Activated T-cell treated with anti-CD3 and anti-CD28 coated beads, Interleukin-2, amount 50 U/mL, for 4 hours (primary cell): ENCODE measurements at regions not wholly inside any gene's neighbourhood (a gene's known extent, or its start where the extent isn't known, plus 50 kb on each side); places are given as distances from the start of the nearest gene placed in this dataset.
A peak's percentile ranks its signal among the peaks of the same experiment; 100 is the strongest.

Source experiments
- ATAC-seq, 2 donors: fragments of 200-7000 bp; cut with Tn5 transposase; one replicate each; pipeline ENCODE4 v1.10.0; 2021
- DNase-seq: peaks from one replicate; pipeline ENCODE4 v3.0.0-alpha.2; 2020
- H3K27me3 Mint-ChIP-seq: one replicate; pipeline ENCODE4 v1.8.0; 2021; ENCODE audit warnings: low read depth, mixed read lengths
- H3K36me3 Mint-ChIP-seq: one replicate; pipeline ENCODE4 v1.8.0; 2022; ENCODE audit warnings: mixed read lengths; ENCODE audit not compliant: insufficient read depth
- H3K4me1 Mint-ChIP-seq: one replicate; pipeline ENCODE4 v1.8.0; 2021; ENCODE audit warnings: low read depth, mixed read lengths
- H3K4me3 Mint-ChIP-seq: one replicate; pipeline ENCODE4 v1.8.0; 2021; ENCODE audit warnings: mild to moderate bottlenecking, moderate library complexity, mixed read lengths
- H3K9me3 Mint-ChIP-seq: one replicate; pipeline ENCODE4 v1.8.0; 2021; ENCODE audit warnings: mixed read lengths

- peaks cover 8% of the 10 kb centered on the region for H3K27me3 Mint-ChIP-seq
- DNase-seq (no peak), ATAC-seq (no peak)
- H3K4me1 Mint-ChIP-seq = peaks cover 4% of the 10 kb centered on the region
- peaks cover 17% of the 10 kb centered on the region for H3K9me3 Mint-ChIP-seq
- no peaks in the 10 kb centered on the region for H3K36me3 Mint-ChIP-seq
- H3K4me3 Mint-ChIP-seq = no peak overlapping the region
Measured at GRCh38 chr10:75304741-75305390, 69.1 kb upstream of the COMTD1 start.

- ATAC-seq (no peak), DNase-seq (no peak)
- Mint-ChIP-seq H3K9me3 (peaks cover 17% of the 10 kb centered on the region), H3K4me1 (peaks cover 4% of the 10 kb centered on the region), H3K4me3 (no peak overlapping the region), H3K36me3 (no peaks in the 10 kb centered on the region), H3K27me3 (peaks cover 10% of the 10 kb centered on the region)
Measured at GRCh38 chr10:75304313-75304712, 68.6 kb upstream of the COMTD1 start.

GRCh38 chr10:75303045-75303777 lies 67.5 kb upstream of the COMTD1 start:
- Mint-ChIP-seq H3K27me3 (peaks cover 6% of the 10 kb centered on the region), H3K36me3 (no peaks in the 10 kb centered on the region), H3K4me1 (peaks cover 4% of the 10 kb centered on the region), H3K9me3 (peaks cover 17% of the 10 kb centered on the region), H3K4me3 (no peak overlapping the region)
- no peak for ATAC-seq
- no peak for DNase-seq

GRCh38 chr10:75302029-75302428 lies 66.3 kb upstream of the COMTD1 start:
- H3K4me1 Mint-ChIP-seq = peaks cover under 1% of the 10 kb centered on the region
- ATAC-seq (no peak), DNase-seq (no peak)
- H3K36me3 Mint-ChIP-seq = no peaks in the 10 kb centered on the region
- no peak overlapping the region for H3K4me3 Mint-ChIP-seq
- peaks cover 17% of the 10 kb centered on the region for H3K9me3 Mint-ChIP-seq
- peaks cover 5% of the 10 kb centered on the region for H3K27me3 Mint-ChIP-seq

- Mint-ChIP-seq H3K36me3 (no peaks in the 10 kb centered on the region), H3K9me3 (peaks cover 2% of the 10 kb centered on the region), H3K4me1 (peaks cover 4% of the 10 kb centered on the region), H3K4me3 (no peak overlapping the region), H3K27me3 (peaks cover 11% of the 10 kb centered on the region)
- DNase-seq = no peak
- ATAC-seq = no peak
Measured at GRCh38 chr10:75297021-75297599, 61.4 kb upstream of the COMTD1 start.

GRCh38 chr10:75295868-75296441 lies 60.2 kb upstream of the COMTD1 start:
- no peaks in the 10 kb centered on the region for H3K36me3 Mint-ChIP-seq
- H3K4me3 Mint-ChIP-seq = no peak overlapping the region
- DNase-seq (no peak), ATAC-seq (no peak)
- H3K4me1 Mint-ChIP-seq = peaks cover 4% of the 10 kb centered on the region
- peaks cover 11% of the 10 kb centered on the region for H3K27me3 Mint-ChIP-seq
- H3K9me3 Mint-ChIP-seq = no peaks in the 10 kb centered on the region

GRCh38 chr10:75294866-75295701 lies 59.3 kb upstream of the COMTD1 start:
- Mint-ChIP-seq H3K9me3 (peaks cover 6% of the 10 kb centered on the region), H3K27me3 (peaks cover 12% of the 10 kb centered on the region), H3K36me3 (no peaks in the 10 kb centered on the region), H3K4me1 (peaks cover 4% of the 10 kb centered on the region), H3K4me3 (peak overlapping the region; percentile 80)
- ATAC-seq (peak; percentile 93 to 95), DNase-seq (peak; percentile 57)

GRCh38 chr10:75294518-75294865 lies 58.7 kb upstream of the COMTD1 start:
- H3K4me3 Mint-ChIP-seq = peak overlapping the region; percentile 80
- peaks cover 10% of the 10 kb centered on the region for H3K27me3 Mint-ChIP-seq
- H3K36me3 Mint-ChIP-seq = no peaks in the 10 kb centered on the region
- peaks cover 10% of the 10 kb centered on the region for H3K9me3 Mint-ChIP-seq
- ATAC-seq = no peak
- H3K4me1 Mint-ChIP-seq = peaks cover 4% of the 10 kb centered on the region
- no peak for DNase-seq

GRCh38 chr10:75294031-75294437 lies 58.3 kb upstream of the COMTD1 start:
- Mint-ChIP-seq H3K27me3 (peaks cover 9% of the 10 kb centered on the region), H3K4me3 (peak overlapping the region; percentile 80), H3K9me3 (peaks cover 10% of the 10 kb centered on the region), H3K4me1 (peaks cover 4% of the 10 kb centered on the region), H3K36me3 (no peaks in the 10 kb centered on the region)
- ATAC-seq (no peak), DNase-seq (no peak)

GRCh38 chr10:75293446-75293820 lies 57.7 kb upstream of the COMTD1 start:
- no peak for DNase-seq
- Mint-ChIP-seq H3K4me1 (peaks cover 4% of the 10 kb centered on the region), H3K27me3 (peaks cover 9% of the 10 kb centered on the region), H3K36me3 (no peaks in the 10 kb centered on the region), H3K9me3 (peaks cover 10% of the 10 kb centered on the region), H3K4me3 (peak overlapping the region; percentile 30)
- ATAC-seq = no peak

GRCh38 chr10:75292794-75293445 lies 57.2 kb upstream of the COMTD1 start:
- peak overlapping the region; percentile 12 for H3K4me3 Mint-ChIP-seq
- no peaks in the 10 kb centered on the region for H3K36me3 Mint-ChIP-seq
- no peak for ATAC-seq
- H3K4me1 Mint-ChIP-seq = peaks cover 4% of the 10 kb centered on the region
- peaks cover 10% of the 10 kb centered on the region for H3K27me3 Mint-ChIP-seq
- H3K9me3 Mint-ChIP-seq = peaks cover 10% of the 10 kb centered on the region
- DNase-seq = no peak

GRCh38 chr10:75291805-75292204 lies 56.0 kb upstream of the COMTD1 start:
- no peak overlapping the region for H3K4me3 Mint-ChIP-seq

GRCh38 chr10:75288140-75288711 lies 52.5 kb upstream of the COMTD1 start:
- Mint-ChIP-seq H3K4me1 (no peaks in the 10 kb centered on the region), H3K9me3 (peaks cover 10% of the 10 kb centered on the region), H3K36me3 (no peaks in the 10 kb centered on the region), H3K4me3 (no peak overlapping the region), H3K27me3 (peaks cover 23% of the 10 kb centered on the region)
- DNase-seq (no peak), ATAC-seq (no peak)

More at GRCh38 chr10:75291805-75292204, 56.0 kb upstream of the COMTD1 start:
- DNase-seq (no peak), ATAC-seq (no peak)
- Mint-ChIP-seq H3K36me3 (no peaks in the 10 kb centered on the region), H3K9me3 (peaks cover 10% of the 10 kb centered on the region), H3K4me1 (peaks cover 4% of the 10 kb centered on the region), H3K27me3 (peaks cover 18% of the 10 kb centered on the region)
